ENCODE measurements at regions not wholly inside any gene's neighbourhood (a gene's known extent, or its start where the extent isn't known, plus 50 kb on each side); places are given as distances from the start of the nearest gene placed in this dataset.

DNA sequence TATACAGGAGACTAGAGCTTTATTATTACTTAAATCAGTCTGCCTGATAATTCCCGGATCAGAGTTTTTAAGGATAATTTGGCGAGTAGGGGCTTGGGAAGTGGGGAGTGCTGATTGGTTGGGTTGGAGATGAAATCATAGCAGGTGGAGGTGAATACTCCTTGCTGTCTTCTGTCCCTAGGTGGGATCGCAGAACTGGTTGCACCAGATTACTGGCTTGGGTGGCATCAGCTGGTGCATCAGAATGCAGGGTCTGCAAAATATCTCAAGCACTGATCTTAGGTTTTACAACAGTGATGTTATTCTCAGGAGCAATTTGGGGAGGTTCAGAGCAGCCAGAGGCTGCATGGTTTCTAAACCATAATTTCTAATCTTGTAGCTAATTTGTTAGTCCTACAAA, 68.1 kb downstream of the KIF4B start:
- intact Hi-C loops (cut with micrococcal nuclease), result no loop called here
- H4K20me1 ChIP-seq (ENCODE audit: insufficient read depth), result no peaks in the 10 kb centered on the region
- H3K36me3 ChIP-seq (ENCODE audit: control insufficient read depth in 1 of 2, insufficient read depth in 2 of 2, low read length in 2 of 2), result no peaks in the 10 kb centered on the region
- no peaks in the 10 kb centered on the region for H3K9me2 ChIP-seq (ENCODE audit: insufficient read depth)
- no peaks in the 10 kb centered on the region for H3K9me3 ChIP-seq (ENCODE audit: control insufficient read depth in 1 of 2, insufficient read depth in 1 of 2, low read depth in 1 of 2, low read length in 2 of 2)
- H3K4me1 ChIP-seq (ENCODE audit: control insufficient read depth in 1 of 2, insufficient read depth in 2 of 2, low read length in 2 of 2), result peaks cover 3 to 17% of the 10 kb centered on the region in 2 experiments; a peak in 3 of 4 replicates
- H3K4me2 ChIP-seq (ENCODE audit: low read length), result 0 out of 2 replicates have a peak overlapping the region, but pooled peaks have one; percentile 45
- H3K27ac ChIP-seq (ENCODE audit: low read depth, low read length), result no peak overlapping the region
- no peak for ATAC-seq
- H3K27me3 ChIP-seq (ENCODE audit: insufficient read depth, low read length), result no peaks in the 10 kb centered on the region
- H2AFZ ChIP-seq (ENCODE audit: low read depth, low read length, poor library complexity, severe bottlenecking), result no peak overlapping the region
- ChIA-PET POLR2A (no interaction called here), CTCF (interaction anchor here (1.1 kb wide), 1 partner anchor 79 kb away, joined by 3 read pairs; no protein-coding TSS in a partner anchor), RAD21 (ENCODE audit: low non-redundant PET in 1 of 2, low total read pairs in 2 of 2, uncharacterized antibody in 2 of 2, unreplicated experiment in 2 of 2) (no interaction called here)
- no peak for DNase-seq (ENCODE audit: low read depth, low spot score)
- no peaks in the 10 kb centered on the region for H3K79me2 ChIP-seq (ENCODE audit: insufficient read depth, low read length)
- BruUV-seq (replicated peaks), result no TSS peak
- no peak overlapping the region for H3K4me3 ChIP-seq (replicated peaks in 1 of 2; ENCODE audit: low read depth in 1 of 2, low read length in 2 of 2)
- H3K9ac ChIP-seq (ENCODE audit: low read length), result no peak overlapping the region
- TF ChIP-seq ZNF274 (IDR thresholded peaks at IDR 0.05; ENCODE audit: low read depth, low read length) (no peak), CBX3 (IDR thresholded peaks at IDR 0.05; ENCODE audit: low read depth) (no peak), FOSL1 (IDR thresholded peaks at IDR 0.05; ENCODE audit: low read depth) (no peak), SIN3A (IDR thresholded peaks at IDR 0.05; ENCODE audit: low read depth) (no peak), CEBPB (IDR thresholded peaks at IDR 0.05; ENCODE audit: low read depth) (no peak), SRF (IDR thresholded peaks at IDR 0.05; ENCODE audit: low read depth) (no peak), ZFX (IDR thresholded peaks at IDR 0.05) (no peak), POLR2A (IDR thresholded peaks at IDR 0.05; ENCODE audit: borderline replicate concordance, extremely low read depth, insufficient read depth, insufficient read length) (no peak), JUND (IDR thresholded peaks at IDR 0.05) (no peak), TCF7L2 (IDR thresholded peaks at IDR 0.05; ENCODE audit: borderline replicate concordance, extremely low read depth, insufficient read depth, insufficient read length) (no peak)
- TF ChIP-seq, protein P1, sequence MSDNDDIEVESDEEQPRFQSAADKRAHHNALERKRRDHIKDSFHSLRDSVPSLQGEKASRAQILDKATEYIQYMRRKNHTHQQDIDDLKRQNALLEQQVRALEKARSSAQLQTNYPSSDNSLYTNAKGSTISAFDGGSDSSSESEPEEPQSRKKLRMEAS (IDR thresholded peaks at IDR 0.05), result no peak
- TF ChIP-seq, protein P2, sequence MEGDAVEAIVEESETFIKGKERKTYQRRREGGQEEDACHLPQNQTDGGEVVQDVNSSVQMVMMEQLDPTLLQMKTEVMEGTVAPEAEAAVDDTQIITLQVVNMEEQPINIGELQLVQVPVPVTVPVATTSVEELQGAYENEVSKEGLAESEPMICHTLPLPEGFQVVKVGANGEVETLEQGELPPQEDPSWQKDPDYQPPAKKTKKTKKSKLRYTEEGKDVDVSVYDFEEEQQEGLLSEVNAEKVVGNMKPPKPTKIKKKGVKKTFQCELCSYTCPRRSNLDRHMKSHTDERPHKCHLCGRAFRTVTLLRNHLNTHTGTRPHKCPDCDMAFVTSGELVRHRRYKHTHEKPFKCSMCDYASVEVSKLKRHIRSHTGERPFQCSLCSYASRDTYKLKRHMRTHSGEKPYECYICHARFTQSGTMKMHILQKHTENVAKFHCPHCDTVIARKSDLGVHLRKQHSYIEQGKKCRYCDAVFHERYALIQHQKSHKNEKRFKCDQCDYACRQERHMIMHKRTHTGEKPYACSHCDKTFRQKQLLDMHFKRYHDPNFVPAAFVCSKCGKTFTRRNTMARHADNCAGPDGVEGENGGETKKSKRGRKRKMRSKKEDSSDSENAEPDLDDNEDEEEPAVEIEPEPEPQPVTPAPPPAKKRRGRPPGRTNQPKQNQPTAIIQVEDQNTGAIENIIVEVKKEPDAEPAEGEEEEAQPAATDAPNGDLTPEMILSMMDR (IDR thresholded peaks at IDR 0.05 in 2 of 3, conservative IDR thresholded peaks at IDR 0.05 in 1 of 3; ENCODE audit: borderline replicate concordance in 1 of 3, insufficient read depth in 1 of 3, low read depth in 2 of 3, low read length in 2 of 3), result no peak
